DOHH2 (cell line): ENCODE measurements at regions not wholly inside any gene's neighbourhood (a gene's known extent, or its start where the extent isn't known, plus 50 kb on each side); places are given as distances from the start of the nearest gene placed in this dataset.

Experiments
- H3F3A ChIP-seq: fragments of 200-600 bp; sonication (generic), shearing (Covaris generic); 2 replicates; pipeline ENCODE4 v1.6.0; 2016; ENCODE audit warnings: antibody characterized with exemption, mild to moderate bottlenecking; ENCODE audit not compliant: control insufficient read depth, insufficient read depth
- H3K27ac ChIP-seq: fragments of 200-600 bp; sonication (generic); 2 replicates; pipeline ENCODE4 v1.5.1; 2014; ENCODE audit warnings: low read depth, mild to moderate bottlenecking, low read length, moderate library complexity
- H3K27me3 ChIP-seq: fragments of 200-600 bp; sonication (generic); 2 replicates; pipeline ENCODE4 v1.6.1; 2014; ENCODE audit warnings: mild to moderate bottlenecking, low read length, mixed read lengths; ENCODE audit not compliant: control insufficient read depth
- H3K36me3 ChIP-seq: fragments of 200-600 bp; sonication (generic); 2 replicates; pipeline ENCODE4 v1.6.1; 2014; ENCODE audit warnings: mild to moderate bottlenecking, low read length, moderate library complexity, mixed read lengths; ENCODE audit not compliant: control insufficient read depth
- H3K4me1 ChIP-seq: fragments of 200-600 bp; sonication (generic); 2 replicates; pipeline ENCODE4 v1.6.1; 2014; ENCODE audit warnings: mild to moderate bottlenecking, low read length, mixed read lengths; ENCODE audit not compliant: control insufficient read depth
- H3K4me2 ChIP-seq: fragments of 200-600 bp; sonication (generic); 2 replicates; pipeline ENCODE4 v1.6.0; 2014; ENCODE audit warnings: mild to moderate bottlenecking, low read length, moderate library complexity
- H3K4me3 ChIP-seq: fragments of 200-600 bp; sonication (generic); 2 replicates; pipeline ENCODE4 v1.5.1; 2014; ENCODE audit warnings: mild to moderate bottlenecking, low read length, mixed read lengths
- H3K79me2 ChIP-seq: fragments of 200-600 bp; sonication (generic); 2 replicates; pipeline ENCODE4 v1.6.1; 2014; ENCODE audit warnings: mild to moderate bottlenecking, low read length, mixed read lengths; ENCODE audit not compliant: control insufficient read depth
- H3K9me2 ChIP-seq: fragments of 200-600 bp; sonication (generic); replicated peaks from 2 replicates; pipeline ENCODE4 v1.6.1; 2014; ENCODE audit warnings: mild to moderate bottlenecking, low read length, mixed read lengths; ENCODE audit not compliant: control insufficient read depth
- H3K9me3 ChIP-seq: fragments of 200-600 bp; sonication (generic); 2 replicates; pipeline ENCODE4 v1.6.1; 2014; ENCODE audit warnings: antibody characterized with exemption, low read length, mixed read lengths; ENCODE audit not compliant: control insufficient read depth, insufficient read depth
- H4K20me1 ChIP-seq: fragments of 200-600 bp; sonication (generic); 2 replicates; pipeline ENCODE4 v1.6.0; 2014; ENCODE audit warnings: low read depth, mild to moderate bottlenecking, antibody characterized with exemption, low read length, moderate library complexity; ENCODE audit not compliant: control insufficient read depth, insufficient read depth
- EZH2phosphoT487 ChIP-seq: fragments of 200-600 bp; sonication (generic); IDR thresholded peaks from 2 replicates; pipeline ENCODE4 v1.6.1; 2017; ENCODE audit warnings: borderline replicate concordance, mild to moderate bottlenecking, antibody characterized with exemption, low read length, moderate library complexity, mixed read lengths
- TF ChIP-seq, protein P1 (sequence below): fragments of 200-600 bp; sonication (generic); IDR thresholded peaks from one replicate; pipeline ENCODE4 v1.5.1; 2014; ENCODE audit warnings: antibody characterized with exemption, mild to moderate bottlenecking, low read depth, low read length; ENCODE audit not compliant: poor library complexity, severe bottlenecking

DNA sequence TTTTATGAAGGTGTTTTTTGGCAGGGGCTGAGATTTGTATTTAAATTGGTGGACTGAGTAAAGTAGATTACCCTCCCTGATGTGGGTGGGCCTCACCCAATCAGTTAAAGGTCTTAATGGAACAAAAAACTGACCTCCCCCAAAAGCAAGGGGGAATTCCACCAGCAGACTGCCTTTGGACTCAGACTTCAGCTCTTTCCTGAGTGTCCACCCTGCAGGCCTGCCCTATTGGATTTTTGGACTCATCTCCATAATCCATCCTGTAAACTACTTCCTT, 228.4 kb upstream of the CAND1 start:
- Histone ChIP-seq H3K4me3 (no peak overlapping the region), H3F3A (no peaks in the 10 kb centered on the region), H3K9me2 (no peaks in the 10 kb centered on the region; the same call in 1 of the 2 replicates), H3K27ac (no peak overlapping the region), H3K4me1 (no peaks in the 10 kb centered on the region), H4K20me1 (no peaks in the 10 kb centered on the region), H3K4me2 (no peak overlapping the region), H3K27me3 (no peaks in the 10 kb centered on the region), H3K36me3 (no peaks in the 10 kb centered on the region), H3K79me2 (peaks cover 18% of the 10 kb centered on the region), H3K9me3 (no peaks in the 10 kb centered on the region)
- no peak for TF ChIP-seq EZH2phosphoT487
- TF ChIP-seq, protein P1, sequence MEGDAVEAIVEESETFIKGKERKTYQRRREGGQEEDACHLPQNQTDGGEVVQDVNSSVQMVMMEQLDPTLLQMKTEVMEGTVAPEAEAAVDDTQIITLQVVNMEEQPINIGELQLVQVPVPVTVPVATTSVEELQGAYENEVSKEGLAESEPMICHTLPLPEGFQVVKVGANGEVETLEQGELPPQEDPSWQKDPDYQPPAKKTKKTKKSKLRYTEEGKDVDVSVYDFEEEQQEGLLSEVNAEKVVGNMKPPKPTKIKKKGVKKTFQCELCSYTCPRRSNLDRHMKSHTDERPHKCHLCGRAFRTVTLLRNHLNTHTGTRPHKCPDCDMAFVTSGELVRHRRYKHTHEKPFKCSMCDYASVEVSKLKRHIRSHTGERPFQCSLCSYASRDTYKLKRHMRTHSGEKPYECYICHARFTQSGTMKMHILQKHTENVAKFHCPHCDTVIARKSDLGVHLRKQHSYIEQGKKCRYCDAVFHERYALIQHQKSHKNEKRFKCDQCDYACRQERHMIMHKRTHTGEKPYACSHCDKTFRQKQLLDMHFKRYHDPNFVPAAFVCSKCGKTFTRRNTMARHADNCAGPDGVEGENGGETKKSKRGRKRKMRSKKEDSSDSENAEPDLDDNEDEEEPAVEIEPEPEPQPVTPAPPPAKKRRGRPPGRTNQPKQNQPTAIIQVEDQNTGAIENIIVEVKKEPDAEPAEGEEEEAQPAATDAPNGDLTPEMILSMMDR = no peak

DNA sequence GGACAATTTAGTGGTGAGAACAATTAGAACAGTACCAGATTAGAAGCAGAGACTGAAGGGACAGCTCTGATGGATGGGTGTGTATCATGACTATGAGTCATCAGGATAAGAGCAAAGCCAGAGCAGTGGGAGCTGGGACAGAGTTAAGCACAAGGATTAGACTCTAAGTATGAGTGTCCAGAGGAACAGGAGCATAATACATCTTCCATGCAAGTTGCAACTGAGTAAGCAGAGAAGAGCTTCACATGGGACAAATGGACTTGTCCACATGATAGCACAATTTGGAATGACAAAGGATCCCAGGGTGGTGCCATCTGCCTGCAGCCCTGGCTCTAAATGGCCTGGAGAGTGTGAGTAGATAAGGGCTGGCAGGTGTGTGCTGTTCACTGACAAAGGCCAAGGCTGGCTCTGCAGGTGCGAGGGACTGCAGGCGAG, 226.4 kb upstream of the CAND1 start:
- no peak overlapping the region for H3K4me3 ChIP-seq
- no peaks in the 10 kb centered on the region for H3F3A ChIP-seq
- no peaks in the 10 kb centered on the region for H3K9me3 ChIP-seq
- no peaks in the 10 kb centered on the region for H3K4me1 ChIP-seq
- peaks cover 22% of the 10 kb centered on the region for H3K79me2 ChIP-seq
- H3K27me3 ChIP-seq = no peaks in the 10 kb centered on the region
- no peaks in the 10 kb centered on the region for H4K20me1 ChIP-seq
- H3K36me3 ChIP-seq = no peaks in the 10 kb centered on the region
- no peaks in the 10 kb centered on the region; the same call in 1 of the 2 replicates for H3K9me2 ChIP-seq
- TF ChIP-seq, protein P1 = no peak
- no peak for TF ChIP-seq EZH2phosphoT487
- H3K27ac ChIP-seq = no peak overlapping the region
- no peak overlapping the region for H3K4me2 ChIP-seq

DNA sequence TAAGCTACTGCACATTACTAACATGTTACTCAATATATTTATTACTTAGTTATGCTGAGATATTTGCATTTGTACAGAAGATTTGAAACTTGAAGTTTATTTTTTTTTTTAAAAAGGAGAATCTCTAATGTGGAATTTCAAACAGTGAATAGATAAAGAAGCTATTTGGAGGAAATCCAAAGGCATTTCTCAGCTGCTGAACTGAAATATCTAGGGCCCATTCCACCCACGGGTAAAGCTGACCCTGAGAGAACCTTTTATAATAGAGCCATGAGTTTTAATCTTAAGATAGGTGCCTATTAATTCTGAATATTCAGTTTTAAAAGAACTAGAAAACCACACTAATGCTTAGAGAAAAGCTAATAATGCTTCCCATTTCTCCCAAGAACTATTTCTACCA, 225.4 kb upstream of the CAND1 start:
- Histone ChIP-seq H3K27ac (no peak overlapping the region), H3K36me3 (no peaks in the 10 kb centered on the region), H3K27me3 (no peaks in the 10 kb centered on the region), H3K4me3 (no peak overlapping the region), H3K9me3 (no peaks in the 10 kb centered on the region), H3K9me2 (no peaks in the 10 kb centered on the region), H4K20me1 (no peaks in the 10 kb centered on the region), H3K4me2 (no peak overlapping the region), H3K4me1 (no peaks in the 10 kb centered on the region), H3K79me2 (peaks cover 15% of the 10 kb centered on the region), H3F3A (no peaks in the 10 kb centered on the region)
- TF ChIP-seq EZH2phosphoT487 = no peak
- TF ChIP-seq, protein P1 = no peak

DNA sequence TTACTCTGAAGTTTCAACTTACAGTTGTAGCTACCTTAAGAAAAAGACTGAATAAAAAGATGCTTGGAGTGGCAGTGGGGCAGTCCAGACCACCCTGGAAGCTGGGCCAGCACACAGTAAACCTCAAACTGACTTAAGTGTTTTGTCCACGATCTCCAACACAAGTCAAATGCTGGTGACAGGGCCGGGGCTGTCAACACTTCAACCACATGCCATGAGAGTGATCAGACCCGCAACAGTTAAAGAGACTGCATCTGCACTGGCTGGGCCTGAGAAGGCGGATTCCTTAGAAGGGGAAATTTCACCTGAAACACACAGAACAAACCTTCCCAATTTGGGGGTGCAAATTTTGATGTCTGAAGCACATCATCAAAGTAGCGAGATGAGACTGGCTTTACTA, 223.5 kb upstream of the CAND1 start:
- no peak overlapping the region for H3K27ac ChIP-seq
- H3K27me3 ChIP-seq = no peaks in the 10 kb centered on the region
- H3K4me1 ChIP-seq = no peaks in the 10 kb centered on the region
- H3K9me3 ChIP-seq = no peaks in the 10 kb centered on the region
- H4K20me1 ChIP-seq = no peaks in the 10 kb centered on the region
- peaks cover 10% of the 10 kb centered on the region for H3K79me2 ChIP-seq
- H3K4me3 ChIP-seq = no peak overlapping the region
- no peak overlapping the region for H3K4me2 ChIP-seq
- TF ChIP-seq, protein P1 = no peak
- TF ChIP-seq EZH2phosphoT487 = no peak
- no peaks in the 10 kb centered on the region for H3F3A ChIP-seq
- H3K36me3 ChIP-seq = no peaks in the 10 kb centered on the region
- H3K9me2 ChIP-seq = no peaks in the 10 kb centered on the region
